ENCODE measurements at regions not wholly inside any gene's neighbourhood (a gene's known extent, or its start where the extent isn't known, plus 50 kb on each side); places are given as distances from the start of the nearest gene placed in this dataset.
A peak's percentile ranks its signal among the peaks of the same experiment; 100 is the strongest.

DNA sequence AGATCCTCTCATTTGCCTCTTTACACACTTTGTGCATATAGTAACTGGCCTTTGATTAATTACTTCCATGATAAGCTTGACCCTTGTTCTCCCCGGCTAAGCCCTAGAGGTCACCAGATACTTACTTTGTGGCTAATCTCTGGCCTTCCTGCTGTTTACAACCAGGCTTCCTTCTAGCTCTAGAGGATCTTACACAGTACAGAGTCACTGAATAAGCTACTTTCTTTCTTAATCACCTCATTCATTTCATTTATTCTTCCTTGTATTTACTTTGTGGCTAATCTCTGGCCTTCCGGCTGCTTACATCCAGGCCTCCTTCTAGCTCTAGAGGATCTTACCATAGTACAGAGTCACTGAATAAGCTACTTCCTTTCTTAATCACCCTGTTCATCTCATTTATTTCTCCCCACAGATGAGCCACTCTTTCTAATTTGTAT is 144.3 kb upstream of the C1orf21 start:
- no peak for DNase-seq

More for the DNA sequence above, 144.3 kb upstream of the C1orf21 start:
- H3K9ac ChIP-seq (ENCODE audit: extremely low read depth, insufficient read length, low read length), result no peak overlapping the region
- H4K20me1 ChIP-seq (ENCODE audit: control insufficient read depth, insufficient read depth, insufficient read length), result no peaks in the 10 kb centered on the region
- no peak overlapping the region for H3T11ph ChIP-seq (ENCODE audit: low read length)
- Mint-ChIP-seq H3K4me1 (peaks cover 0 to 4% of the 10 kb centered on the region in 2 experiments; a peak in 1 of 4 replicates), H3K27me3 (ENCODE audit: low read depth) (no peaks in the 10 kb centered on the region), H3K9me3 (no peaks in the 10 kb centered on the region), H3K4me3 (no peak overlapping the region), H3K36me3 (ENCODE audit: insufficient read depth in 1 of 3, low read depth in 3 of 3) (no peaks in the 10 kb centered on the region), H3K27ac (no peak overlapping the region)
- no peak overlapping the region for H3K14ac ChIP-seq (ENCODE audit: insufficient read depth, low read length)
- H2BK120ac ChIP-seq (ENCODE audit: low read depth, low read length, poor library complexity, severe bottlenecking), result no peak overlapping the region
- no peaks in the 10 kb centered on the region for H3K23me2 ChIP-seq (ENCODE audit: insufficient read length, low read depth, low read length, poor library complexity, severe bottlenecking)
- H4K91ac ChIP-seq (ENCODE audit: insufficient read length, low read depth, low read length), result no peak overlapping the region
- no peak overlapping the region for H3K23ac ChIP-seq (ENCODE audit: insufficient read length, low read depth, low read length)
- no peak overlapping the region for H2BK20ac ChIP-seq (ENCODE audit: low read depth, low read length, poor library complexity, severe bottlenecking)
- TF ChIP-seq, protein P1, sequence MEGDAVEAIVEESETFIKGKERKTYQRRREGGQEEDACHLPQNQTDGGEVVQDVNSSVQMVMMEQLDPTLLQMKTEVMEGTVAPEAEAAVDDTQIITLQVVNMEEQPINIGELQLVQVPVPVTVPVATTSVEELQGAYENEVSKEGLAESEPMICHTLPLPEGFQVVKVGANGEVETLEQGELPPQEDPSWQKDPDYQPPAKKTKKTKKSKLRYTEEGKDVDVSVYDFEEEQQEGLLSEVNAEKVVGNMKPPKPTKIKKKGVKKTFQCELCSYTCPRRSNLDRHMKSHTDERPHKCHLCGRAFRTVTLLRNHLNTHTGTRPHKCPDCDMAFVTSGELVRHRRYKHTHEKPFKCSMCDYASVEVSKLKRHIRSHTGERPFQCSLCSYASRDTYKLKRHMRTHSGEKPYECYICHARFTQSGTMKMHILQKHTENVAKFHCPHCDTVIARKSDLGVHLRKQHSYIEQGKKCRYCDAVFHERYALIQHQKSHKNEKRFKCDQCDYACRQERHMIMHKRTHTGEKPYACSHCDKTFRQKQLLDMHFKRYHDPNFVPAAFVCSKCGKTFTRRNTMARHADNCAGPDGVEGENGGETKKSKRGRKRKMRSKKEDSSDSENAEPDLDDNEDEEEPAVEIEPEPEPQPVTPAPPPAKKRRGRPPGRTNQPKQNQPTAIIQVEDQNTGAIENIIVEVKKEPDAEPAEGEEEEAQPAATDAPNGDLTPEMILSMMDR (conservative IDR thresholded peaks at IDR 0.05), result peak; percentile 49
- no peaks in the 10 kb centered on the region for H3K4me1 ChIP-seq (ENCODE audit: insufficient read depth, low read length)
- no peak overlapping the region for H3K4ac ChIP-seq (ENCODE audit: low read depth, low read length)
- H2BK5ac ChIP-seq (ENCODE audit: insufficient read length, low read length), result no peak overlapping the region
- no peak overlapping the region for H3K4me2 ChIP-seq (ENCODE audit: insufficient read depth, insufficient read length, low read length)
- no peak overlapping the region for H2BK12ac ChIP-seq (ENCODE audit: insufficient read length, low read depth, low read length)
- no peak overlapping the region for H4K8ac ChIP-seq (replicated peaks; ENCODE audit: insufficient read length, low read depth, low read length)
- H3K79me1 ChIP-seq (ENCODE audit: insufficient read depth, low read depth, low read length, poor library complexity, severe bottlenecking), result no peaks in the 10 kb centered on the region
- H3K18ac ChIP-seq (ENCODE audit: insufficient read length, low read depth, low read length), result no peak overlapping the region
- no peaks in the 10 kb centered on the region for H3K9me3 ChIP-seq (ENCODE audit: control insufficient read depth, low read depth, low read length)
- no peak overlapping the region for H2AK5ac ChIP-seq (ENCODE audit: insufficient read length, low read length)
- H3K27me3 ChIP-seq (ENCODE audit: insufficient read depth, low read length), result no peaks in the 10 kb centered on the region
- H3K27ac ChIP-seq (ENCODE audit: insufficient read length, low read depth, low read length), result no peak overlapping the region
- WGBS (ENCODE audit: extremely low coverage, insufficient read length, low lambda C conversion rate), result no CpG with 5 or more reads among the region's 2 CpGs
- no peaks in the 10 kb centered on the region for H3K79me2 ChIP-seq (ENCODE audit: insufficient read depth, low read length)
- no peak overlapping the region for H2BK15ac ChIP-seq (ENCODE audit: low read depth, low read length)
- H3K56ac ChIP-seq (ENCODE audit: insufficient read length, low read depth, low read length), result no peak overlapping the region
- H4K5ac ChIP-seq (ENCODE audit: insufficient read length, low read depth, low read length), result no peak overlapping the region
- H2AFZ ChIP-seq (ENCODE audit: low read length), result no peak overlapping the region
